OCI-LY7 (cell line): ENCODE measurements at regions not wholly inside any gene's neighbourhood (a gene's known extent, or its start where the extent isn't known, plus 50 kb on each side); places are given as distances from the start of the nearest gene placed in this dataset.

Source experiments
- EZH2phosphoT487 ChIP-seq: fragments of 200-600 bp; sonication (generic); IDR thresholded peaks from 2 replicates; pipeline ENCODE4 v1.6.1; 2018; ENCODE audit warnings: low read depth, borderline replicate concordance, mild to moderate bottlenecking, mixed run types, antibody characterized with exemption, low read length, moderate library complexity, mixed read lengths
- TF ChIP-seq, protein P1 (sequence below): fragments of 200-600 bp; sonication (generic); conservative IDR thresholded peaks from 2 replicates; pipeline ENCODE4 v1.5.1; 2014; ENCODE audit warnings: mild to moderate bottlenecking, antibody characterized with exemption, low read length, moderate library complexity, mixed read lengths

DNA sequence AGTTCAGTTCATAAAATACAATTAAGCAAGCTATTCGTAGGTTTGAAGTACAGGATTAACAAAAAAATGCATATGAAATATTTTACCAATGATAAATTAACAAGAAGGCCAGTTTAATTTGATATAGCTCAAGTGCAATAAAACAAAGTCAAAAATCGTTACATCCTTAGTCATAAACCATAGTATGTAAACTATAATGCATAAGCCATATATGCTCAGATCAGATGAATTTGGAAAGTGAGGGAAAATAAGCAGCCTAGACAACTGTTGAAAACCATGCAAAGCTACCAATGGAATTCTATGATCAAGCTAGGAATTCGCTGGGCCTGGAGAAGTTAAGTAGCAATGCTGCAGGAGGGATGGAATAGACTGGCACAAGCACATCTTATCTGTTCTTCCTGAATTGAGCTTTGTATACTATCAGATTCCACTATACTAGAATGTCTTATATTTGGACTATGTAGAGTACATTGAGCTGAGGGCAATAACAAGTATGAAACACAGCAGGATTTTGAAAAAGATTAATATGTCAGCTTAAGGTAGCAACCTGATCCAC lies 682.0 kb downstream of the IRS1 start:
- TF ChIP-seq, protein P1, sequence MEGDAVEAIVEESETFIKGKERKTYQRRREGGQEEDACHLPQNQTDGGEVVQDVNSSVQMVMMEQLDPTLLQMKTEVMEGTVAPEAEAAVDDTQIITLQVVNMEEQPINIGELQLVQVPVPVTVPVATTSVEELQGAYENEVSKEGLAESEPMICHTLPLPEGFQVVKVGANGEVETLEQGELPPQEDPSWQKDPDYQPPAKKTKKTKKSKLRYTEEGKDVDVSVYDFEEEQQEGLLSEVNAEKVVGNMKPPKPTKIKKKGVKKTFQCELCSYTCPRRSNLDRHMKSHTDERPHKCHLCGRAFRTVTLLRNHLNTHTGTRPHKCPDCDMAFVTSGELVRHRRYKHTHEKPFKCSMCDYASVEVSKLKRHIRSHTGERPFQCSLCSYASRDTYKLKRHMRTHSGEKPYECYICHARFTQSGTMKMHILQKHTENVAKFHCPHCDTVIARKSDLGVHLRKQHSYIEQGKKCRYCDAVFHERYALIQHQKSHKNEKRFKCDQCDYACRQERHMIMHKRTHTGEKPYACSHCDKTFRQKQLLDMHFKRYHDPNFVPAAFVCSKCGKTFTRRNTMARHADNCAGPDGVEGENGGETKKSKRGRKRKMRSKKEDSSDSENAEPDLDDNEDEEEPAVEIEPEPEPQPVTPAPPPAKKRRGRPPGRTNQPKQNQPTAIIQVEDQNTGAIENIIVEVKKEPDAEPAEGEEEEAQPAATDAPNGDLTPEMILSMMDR, result no peak
- no peak for TF ChIP-seq EZH2phosphoT487
